Upper lobe of left lung (tissue), 4 donors: ENCODE measurements at regions not wholly inside any gene's neighbourhood (a gene's known extent, or its start where the extent isn't known, plus 50 kb on each side); places are given as distances from the start of the nearest gene placed in this dataset.

Source experiments
- CTCF ChIP-seq, 6 experiments: fragments of 450-650 bp in 4 of 6; fragments of 200-600 bp in 2 of 6; sonication (generic) in 2 of 6; IDR thresholded peaks; one replicate each; pipeline ENCODE4 v1.5.1; 2016 to 2019; ENCODE audit warnings: antibody characterized with exemption in 6 of 6
- EP300 ChIP-seq, 4 donors: sonication (generic); formaldehyde crosslinking; IDR thresholded peaks; one replicate each; pipeline ENCODE4 v1.5.1; 2017; ENCODE audit warnings: antibody characterized with exemption in 4 of 4, control low read depth in 2 of 4
- POLR2A ChIP-seq, 4 donors: fragments of 450-650 bp; IDR thresholded peaks; one replicate each; pipeline ENCODE4 v1.5.1; 2016 to 2017; ENCODE audit warnings: antibody characterized with exemption in 4 of 4, mild to moderate bottlenecking in 2 of 4
- POLR2AphosphoS5 ChIP-seq, 2 donors: sonication (generic); formaldehyde crosslinking; IDR thresholded peaks; one replicate each; pipeline ENCODE4 v1.5.1; 2017; ENCODE audit warnings: antibody characterized with exemption in 2 of 2

- no peak for TF ChIP-seq CTCF (IDR thresholded peaks at IDR 0.05)
- TF ChIP-seq POLR2A (IDR thresholded peaks at IDR 0.05): no peak
- TF ChIP-seq EP300 (IDR thresholded peaks at IDR 0.05): no peak
- TF ChIP-seq POLR2AphosphoS5 (IDR thresholded peaks at IDR 0.05): no peak
Measured at GRCh38 chr4:52512291-52512690, 146.8 kb downstream of the USP46 start.
